Choroid plexus epithelial cell (primary cell): ENCODE measurements at regions not wholly inside any gene's neighbourhood (a gene's known extent, or its start where the extent isn't known, plus 50 kb on each side); places are given as distances from the start of the nearest gene placed in this dataset.

Experiments used
- DNase-seq: peaks from one replicate; pipeline ENCODE4 v3.0.0-alpha.2; 2010; ENCODE audit warnings: low read depth
- H3K4me3 ChIP-seq: 2 replicates; pipeline ENCODE4 v1.5.1; 2011; ENCODE audit warnings: low read depth, mild to moderate bottlenecking, control low read depth, low read length, moderate library complexity
- CTCF ChIP-seq: conservative IDR thresholded peaks from 2 replicates; pipeline ENCODE4 v1.5.1; 2011; ENCODE audit warnings: low read depth, mild to moderate bottlenecking, control low read depth, inconsistent platforms, low read length, moderate library complexity

- H3K4me3 ChIP-seq: no peak overlapping the region
- no peak for DNase-seq
- TF ChIP-seq CTCF: no peak
These were observed 67.9 kb upstream of the GGTLC1 start for GRCh38 chr20:24056491-24056890.

- DNase-seq: no peak
- H3K4me3 ChIP-seq: no peak overlapping the region
- TF ChIP-seq CTCF: no peak
These were observed 64.2 kb upstream of the GGTLC1 start for GRCh38 chr20:24052599-24053275.

- no peak for DNase-seq
- no peak for TF ChIP-seq CTCF
- no peak overlapping the region for H3K4me3 ChIP-seq
These were observed 62.6 kb upstream of the GGTLC1 start for GRCh38 chr20:24051160-24051559.

- no peak for TF ChIP-seq CTCF
- no peak for DNase-seq
- no peak overlapping the region for H3K4me3 ChIP-seq
These were observed 61.5 kb upstream of the GGTLC1 start for GRCh38 chr20:24050119-24050518.

- no peak overlapping the region for H3K4me3 ChIP-seq
- no peak for TF ChIP-seq CTCF
- no peak for DNase-seq
These were observed 60.5 kb upstream of the GGTLC1 start for GRCh38 chr20:24049081-24049480.

GRCh38 chr20:24048024-24048611 is 59.5 kb upstream of the GGTLC1 start:
- DNase-seq: no peak
- no peak for TF ChIP-seq CTCF
- H3K4me3 ChIP-seq: no peak overlapping the region

GRCh38 chr20:24046888-24047287 is 58.3 kb upstream of the GGTLC1 start:
- peak; percentile 8 for DNase-seq
- TF ChIP-seq CTCF: no peak
- no peak overlapping the region for H3K4me3 ChIP-seq
